Mucosa of descending colon (tissue), 3 donors: ENCODE measurements at regions not wholly inside any gene's neighbourhood (a gene's known extent, or its start where the extent isn't known, plus 50 kb on each side); places are given as distances from the start of the nearest gene placed in this dataset.

Experiments used
- ATAC-seq: fragments of 200-7000 bp; cut with Tn5 transposase; one replicate; pipeline ENCODE4 v1.9.1; 2020; ENCODE audit warnings: mild to moderate bottlenecking, moderate library complexity
- DNase-seq, 3 donors: peaks; one replicate each; pipeline ENCODE4 v3.0.0-alpha.2; 2020
- H3K36me3 ChIP-seq: fragments of 200-600 bp; one replicate; pipeline ENCODE4 v1.8.0; 2021; ENCODE audit warnings: low read depth, mild to moderate bottlenecking
- H3K4me1 ChIP-seq: fragments of 200-600 bp; one replicate; pipeline ENCODE4 v1.8.0; 2021; ENCODE audit warnings: low read depth, mild to moderate bottlenecking
- H3K4me3 ChIP-seq: fragments of 200-600 bp; one replicate; pipeline ENCODE4 v1.8.0; 2021; ENCODE audit warnings: mild to moderate bottlenecking
- H3K9me3 ChIP-seq: fragments of 200-600 bp; one replicate; pipeline ENCODE4 v1.8.0; 2021; ENCODE audit warnings: mild to moderate bottlenecking
- CTCF ChIP-seq: fragments of 200-600 bp; IDR thresholded peaks from one replicate; pipeline ENCODE4 v1.8.0; 2022; ENCODE audit warnings: antibody characterized with exemption, mild to moderate bottlenecking
- intact Hi-C, 2 donors: fragments of 100-400 bp; cut with DNase I in 1 of 2; cut with micrococcal nuclease in 1 of 2; formaldehyde crosslinking; loops; one replicate each; pipeline versions ENCODE4 v1.11.0 to v1.11.1; 2022; cut with DNase I, micrococcal nuclease
- donor health status: DM: no; HTN: no; CAD: no; lungs with moderate emphysema.
- donor health status: DM: no; HTN: no; CAD: no.
- donor health status: DM: no; HTN: yes; CAD: no.

- Histone ChIP-seq H3K4me3 (no peak overlapping the region), H3K36me3 (no peaks in the 10 kb centered on the region), H3K4me1 (no peaks in the 10 kb centered on the region), H3K9me3 (no peaks in the 10 kb centered on the region)
- no peak for ATAC-seq
- intact Hi-C loops, result no loop called here
- no peak for TF ChIP-seq CTCF
- no peak for DNase-seq
These were observed 186.5 kb downstream of the SCP2D1 start for GRCh38 chr20:19000078-19000477.

- no peak for TF ChIP-seq CTCF
- Histone ChIP-seq H3K4me3 (no peak overlapping the region), H3K9me3 (no peaks in the 10 kb centered on the region), H3K4me1 (no peaks in the 10 kb centered on the region), H3K36me3 (no peaks in the 10 kb centered on the region)
- DNase-seq (no peak), ATAC-seq (no peak)
- intact Hi-C loops, result no loop called here
These were observed 187.6 kb downstream of the SCP2D1 start for GRCh38 chr20:19001177-19001576.

GRCh38 chr20:19003366-19004336 is 190.1 kb downstream of the SCP2D1 start:
- no peaks in the 10 kb centered on the region for H3K9me3 ChIP-seq
- H3K4me3 ChIP-seq, result no peak overlapping the region
- no peaks in the 10 kb centered on the region for H3K36me3 ChIP-seq
- DNase-seq (no peak), ATAC-seq (no peak)
- intact Hi-C loops, result no loop called here
- H3K4me1 ChIP-seq, result no peaks in the 10 kb centered on the region
- TF ChIP-seq CTCF, result no peak

GRCh38 chr20:19004975-19005374 is 191.4 kb downstream of the SCP2D1 start:
- Histone ChIP-seq H3K36me3 (no peaks in the 10 kb centered on the region), H3K4me1 (no peaks in the 10 kb centered on the region), H3K9me3 (no peaks in the 10 kb centered on the region), H3K4me3 (no peak overlapping the region)
- no peak for DNase-seq
- intact Hi-C loops, result no loop called here
- TF ChIP-seq CTCF, result no peak
- no peak for ATAC-seq

- ATAC-seq, result no peak
- no peak overlapping the region for H3K4me3 ChIP-seq
- no peaks in the 10 kb centered on the region for H3K36me3 ChIP-seq
- no peak for DNase-seq
- H3K9me3 ChIP-seq, result no peaks in the 10 kb centered on the region
- no peaks in the 10 kb centered on the region for H3K4me1 ChIP-seq
- intact Hi-C loops, result no loop called here
- no peak for TF ChIP-seq CTCF
These were observed 194.9 kb downstream of the SCP2D1 start for GRCh38 chr20:19008497-19008896.
